ENCODE measurements at regions not wholly inside any gene's neighbourhood (a gene's known extent, or its start where the extent isn't known, plus 50 kb on each side); places are given as distances from the start of the nearest gene placed in this dataset.

DNA sequence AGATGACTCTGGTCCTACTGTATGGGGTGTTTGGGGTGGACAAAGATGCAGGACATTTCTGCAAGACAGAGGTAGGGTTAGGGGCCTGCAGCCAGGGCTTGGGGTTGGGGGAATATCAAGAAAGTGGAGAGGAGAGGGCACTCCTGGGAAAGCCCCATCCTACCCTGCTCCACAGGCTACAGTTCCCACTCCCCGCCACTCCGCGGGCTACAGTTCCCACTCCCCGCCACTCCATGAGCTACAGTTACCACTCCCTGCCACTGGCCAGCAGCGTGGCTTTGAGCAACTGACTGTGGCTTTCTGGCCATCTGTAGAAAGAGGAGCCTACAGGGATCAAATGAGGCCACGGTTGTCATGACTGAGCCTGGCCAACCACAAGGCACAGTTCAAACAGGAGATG lies 93.8 kb upstream of the GRIK3 start:
- Mint-ChIP-seq H3K4me3 (ENCODE audit: unreplicated experiment) (no peak overlapping the region), H3K4me1 (ENCODE audit: low read depth, unreplicated experiment) (no peaks in the 10 kb centered on the region), H3K36me3 (ENCODE audit: insufficient read depth, unreplicated experiment) (no peaks in the 10 kb centered on the region), H3K27ac (ENCODE audit: unreplicated experiment) (no peak overlapping the region), H3K9me3 (ENCODE audit: unreplicated experiment) (no peaks in the 10 kb centered on the region), H3K27me3 (ENCODE audit: insufficient read depth, unreplicated experiment) (peaks cover 15% of the 10 kb centered on the region)
- ChIA-PET CTCF (no interaction called here), POLR2A (no interaction called here)
- DNase-seq, result no peak
- H3K27me3 ChIP-seq (replicated peaks; ENCODE audit: control insufficient read depth, insufficient read depth, low read length), result no peaks in the 10 kb centered on the region
- H3K4me3 ChIP-seq (ENCODE audit: low read depth, low read length), result no peak overlapping the region
- intact Hi-C loops (cut with micrococcal nuclease; ENCODE audit: unreplicated experiment), result no loop called here
- no TSS peak for BruUV-seq (replicated peaks)
- TF ChIP-seq, protein P1, sequence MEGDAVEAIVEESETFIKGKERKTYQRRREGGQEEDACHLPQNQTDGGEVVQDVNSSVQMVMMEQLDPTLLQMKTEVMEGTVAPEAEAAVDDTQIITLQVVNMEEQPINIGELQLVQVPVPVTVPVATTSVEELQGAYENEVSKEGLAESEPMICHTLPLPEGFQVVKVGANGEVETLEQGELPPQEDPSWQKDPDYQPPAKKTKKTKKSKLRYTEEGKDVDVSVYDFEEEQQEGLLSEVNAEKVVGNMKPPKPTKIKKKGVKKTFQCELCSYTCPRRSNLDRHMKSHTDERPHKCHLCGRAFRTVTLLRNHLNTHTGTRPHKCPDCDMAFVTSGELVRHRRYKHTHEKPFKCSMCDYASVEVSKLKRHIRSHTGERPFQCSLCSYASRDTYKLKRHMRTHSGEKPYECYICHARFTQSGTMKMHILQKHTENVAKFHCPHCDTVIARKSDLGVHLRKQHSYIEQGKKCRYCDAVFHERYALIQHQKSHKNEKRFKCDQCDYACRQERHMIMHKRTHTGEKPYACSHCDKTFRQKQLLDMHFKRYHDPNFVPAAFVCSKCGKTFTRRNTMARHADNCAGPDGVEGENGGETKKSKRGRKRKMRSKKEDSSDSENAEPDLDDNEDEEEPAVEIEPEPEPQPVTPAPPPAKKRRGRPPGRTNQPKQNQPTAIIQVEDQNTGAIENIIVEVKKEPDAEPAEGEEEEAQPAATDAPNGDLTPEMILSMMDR (IDR thresholded peaks at IDR 0.05; ENCODE audit: insufficient read depth in 1 of 2, low read depth in 1 of 2, low read length in 1 of 2, severe bottlenecking in 1 of 2, unreplicated experiment in 1 of 2), result no peak
- H3K9me3 ChIP-seq, result no peaks in the 10 kb centered on the region
- no peaks in the 10 kb centered on the region for H3K4me1 ChIP-seq
- H3K36me3 ChIP-seq (ENCODE audit: control insufficient read depth, insufficient read depth, low read length), result no peaks in the 10 kb centered on the region

DNA sequence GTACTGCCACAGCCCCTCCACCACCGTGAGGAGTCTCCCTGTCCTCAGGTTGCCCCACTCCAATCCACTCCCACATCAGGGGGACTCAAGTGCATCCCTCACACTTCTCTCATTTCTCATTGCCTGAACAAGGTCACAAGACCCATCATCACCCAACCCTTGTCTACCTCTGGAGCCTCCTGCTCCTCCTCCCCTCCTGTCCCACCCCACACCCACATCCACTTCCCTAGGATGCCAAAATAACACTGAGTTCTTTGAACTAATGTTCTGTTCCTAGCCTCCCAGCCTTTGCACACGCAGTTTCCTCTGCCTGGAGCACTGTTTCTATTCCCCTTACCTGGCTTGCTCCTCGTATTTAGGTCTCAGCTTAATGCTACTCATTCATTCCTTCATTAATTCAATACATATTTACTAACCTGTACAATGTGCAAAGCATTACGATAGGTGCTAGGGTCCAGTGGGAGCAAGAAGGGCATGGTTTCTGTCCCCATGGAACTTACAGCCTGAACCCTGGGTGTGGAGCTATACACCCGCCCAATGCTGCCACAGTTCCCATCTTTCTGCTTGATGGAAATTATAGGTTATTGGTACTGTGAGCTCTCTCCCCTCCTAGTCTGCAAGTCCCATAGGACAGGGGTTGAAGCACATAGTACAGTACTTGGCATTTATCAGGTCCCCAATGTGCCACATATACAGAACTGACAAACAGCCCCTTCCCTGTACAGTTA lies 96.1 kb upstream of the GRIK3 start:
- Mint-ChIP-seq H3K9me3 (ENCODE audit: unreplicated experiment) (no peaks in the 10 kb centered on the region), H3K4me1 (ENCODE audit: low read depth, unreplicated experiment) (no peaks in the 10 kb centered on the region), H3K27ac (ENCODE audit: unreplicated experiment) (no peak overlapping the region), H3K27me3 (ENCODE audit: insufficient read depth, unreplicated experiment) (peaks cover 24% of the 10 kb centered on the region), H3K4me3 (ENCODE audit: unreplicated experiment) (no peak overlapping the region), H3K36me3 (ENCODE audit: insufficient read depth, unreplicated experiment) (no peaks in the 10 kb centered on the region)
- CTCF ChIA-PET, result no interaction called here
- intact Hi-C loops (cut with micrococcal nuclease; ENCODE audit: unreplicated experiment), result no loop called here
- no TSS peak for BruUV-seq (replicated peaks)
- Histone ChIP-seq H3K36me3 (ENCODE audit: control insufficient read depth, insufficient read depth, low read length) (no peaks in the 10 kb centered on the region), H3K9me3 (no peaks in the 10 kb centered on the region), H3K4me1 (no peaks in the 10 kb centered on the region), H3K4me3 (ENCODE audit: low read depth, low read length) (no peak overlapping the region), H3K27me3 (replicated peaks; ENCODE audit: control insufficient read depth, insufficient read depth, low read length) (no peaks in the 10 kb centered on the region)
- POLR2A ChIA-PET, result no interaction called here
- DNase-seq, result no peak
- TF ChIP-seq, protein P1 (IDR thresholded peaks at IDR 0.05; ENCODE audit: insufficient read depth in 1 of 2, low read depth in 1 of 2, low read length in 1 of 2, severe bottlenecking in 1 of 2, unreplicated experiment in 1 of 2), result no peak

DNA sequence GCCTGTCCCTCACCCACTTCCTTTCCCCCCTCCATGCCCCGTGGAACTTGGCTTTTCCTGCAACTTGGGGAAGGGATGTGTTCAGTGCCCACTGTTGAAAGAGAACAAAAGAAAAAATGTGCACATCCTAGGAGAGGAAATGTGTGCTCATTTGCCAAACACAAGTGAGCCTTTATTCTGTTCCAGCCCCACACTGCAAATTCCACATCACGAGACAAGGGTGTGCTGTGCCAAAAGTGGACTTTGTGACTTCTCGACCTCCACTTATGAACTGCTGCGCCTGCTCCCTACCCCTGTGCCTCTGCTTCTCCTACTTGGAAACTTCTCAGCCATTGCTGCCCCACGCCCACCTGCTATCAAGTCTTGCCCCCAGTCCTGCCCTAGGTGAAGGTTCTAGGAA lies 97.0 kb upstream of the GRIK3 start:
- TF ChIP-seq, protein P1 (IDR thresholded peaks at IDR 0.05; ENCODE audit: insufficient read depth in 1 of 2, low read depth in 1 of 2, low read length in 1 of 2, severe bottlenecking in 1 of 2, unreplicated experiment in 1 of 2), result no peak
- H3K9me3 ChIP-seq, result no peaks in the 10 kb centered on the region
- H3K27me3 ChIP-seq (replicated peaks; ENCODE audit: control insufficient read depth, insufficient read depth, low read length), result no peaks in the 10 kb centered on the region
- H3K36me3 ChIP-seq (ENCODE audit: control insufficient read depth, insufficient read depth, low read length), result no peaks in the 10 kb centered on the region
- intact Hi-C loops (cut with micrococcal nuclease; ENCODE audit: unreplicated experiment), result no loop called here
- no peaks in the 10 kb centered on the region for H3K36me3 Mint-ChIP-seq (ENCODE audit: insufficient read depth, unreplicated experiment)
- H3K27me3 Mint-ChIP-seq (ENCODE audit: insufficient read depth, unreplicated experiment), result peaks cover 26% of the 10 kb centered on the region
- ChIA-PET CTCF (no interaction called here), POLR2A (no interaction called here)
- no peak overlapping the region for H3K27ac Mint-ChIP-seq (ENCODE audit: unreplicated experiment)
- BruUV-seq (replicated peaks), result no TSS peak
- no peaks in the 10 kb centered on the region for H3K9me3 Mint-ChIP-seq (ENCODE audit: unreplicated experiment)
- no peaks in the 10 kb centered on the region for H3K4me1 Mint-ChIP-seq (ENCODE audit: low read depth, unreplicated experiment)
- DNase-seq, result no peak
- H3K4me3 ChIP-seq (ENCODE audit: low read depth, low read length), result no peak overlapping the region
- no peak overlapping the region for H3K4me3 Mint-ChIP-seq (ENCODE audit: unreplicated experiment)
- H3K4me1 ChIP-seq, result no peaks in the 10 kb centered on the region

Data from Caco-2 (cell line).